Activated effector memory CD4-positive, alpha-beta T cell treated with anti-CD3 and anti-CD28 coated beads, Interleukin-2, amount 50 U/mL, for 16 hours (primary cell): ENCODE measurements at regions not wholly inside any gene's neighbourhood (a gene's known extent, or its start where the extent isn't known, plus 50 kb on each side); places are given as distances from the start of the nearest gene placed in this dataset.

Experiments used
- DNase-seq: peaks from one replicate; pipeline ENCODE4 v3.0.0-alpha.2; 2020

- peak; percentile 52 for DNase-seq
Observed at GRCh38 chr15:100769043-100769974, 110.3 kb upstream of the ALDH1A3 start.

GRCh38 chr15:100769975-100770340 lies 109.7 kb upstream of the ALDH1A3 start:
- DNase-seq = no peak

GRCh38 chr15:100770661-100771584 lies 108.7 kb upstream of the ALDH1A3 start:
- no peak for DNase-seq

GRCh38 chr15:100771746-100772145 lies 107.9 kb upstream of the ALDH1A3 start:
- no peak for DNase-seq

GRCh38 chr15:100772478-100772877 lies 107.2 kb upstream of the ALDH1A3 start:
- no peak for DNase-seq

GRCh38 chr15:100772892-100773520 lies 106.6 kb upstream of the ALDH1A3 start:
- no peak for DNase-seq

- peak; percentile 36 for DNase-seq
Observed at GRCh38 chr15:100774044-100774443, 105.6 kb upstream of the ALDH1A3 start.

- DNase-seq = peak; percentile 30
Observed at GRCh38 chr15:100775581-100776185, 103.9 kb upstream of the ALDH1A3 start.

- no peak for DNase-seq
Observed at GRCh38 chr15:100777821-100778220, 101.8 kb upstream of the ALDH1A3 start.

- DNase-seq = peak; percentile 34
Observed at GRCh38 chr15:100778831-100779288, 100.8 kb upstream of the ALDH1A3 start.

- DNase-seq = peak; percentile 14
Observed at GRCh38 chr15:100779331-100780207, 100.1 kb upstream of the ALDH1A3 start.

GRCh38 chr15:100780208-100780800 lies 99.3 kb upstream of the ALDH1A3 start:
- DNase-seq = peak; percentile 54

GRCh38 chr15:100781061-100781960 lies 98.3 kb upstream of the ALDH1A3 start:
- peak; percentile 38 for DNase-seq

- DNase-seq = peak; percentile 56
Observed at GRCh38 chr15:100781961-100782530, 97.6 kb upstream of the ALDH1A3 start.

GRCh38 chr15:100783291-100783690 lies 96.3 kb upstream of the ALDH1A3 start:
- peak; percentile 30 for DNase-seq

GRCh38 chr15:100783760-100784492 lies 95.7 kb upstream of the ALDH1A3 start:
- DNase-seq = peak; percentile 38

- peak; percentile 19 for DNase-seq
Observed at GRCh38 chr15:100784493-100785180, 95.0 kb upstream of the ALDH1A3 start.
